ENCODE measurements at regions not wholly inside any gene's neighbourhood (a gene's known extent, or its start where the extent isn't known, plus 50 kb on each side); places are given as distances from the start of the nearest gene placed in this dataset.
"Not testable (repeated sequence)": the region's sequence is repeated elsewhere in the genome, so short reads cannot be mapped to it uniquely, and the experiment has no call there.

GRCh38 chr3:191078913-191079312 lies 120.1 kb upstream of the OSTN start:
- WGBS (ENCODE audit: extremely low coverage, insufficient coverage, insufficient read length), result no CpG with 5 or more reads among the region's 3 CpGs
- H3K4ac ChIP-seq (ENCODE audit: low read depth, low read length); H3K18ac ChIP-seq (ENCODE audit: low read length); H4K12ac ChIP-seq (ENCODE audit: low read depth, low read length); H4K8ac ChIP-seq (ENCODE audit: low read depth, low read length); H2AFZ ChIP-seq (ENCODE audit: insufficient read depth, low read length, poor library complexity); H2BK120ac ChIP-seq (ENCODE audit: insufficient read depth, low read length, poor library complexity); H3K36me3 ChIP-seq (ENCODE audit: control insufficient read depth in 1 of 2, insufficient read depth in 2 of 2, low read length in 2 of 2); H2BK5ac ChIP-seq (ENCODE audit: low read depth, low read length, poor library complexity); H2BK12ac ChIP-seq (ENCODE audit: low read length); H3K23ac ChIP-seq (ENCODE audit: low read length); H3K4me2 ChIP-seq (ENCODE audit: low read length); H3K14ac ChIP-seq (ENCODE audit: low read length); H3K79me1 ChIP-seq (ENCODE audit: low read length); H4K91ac ChIP-seq (ENCODE audit: low read depth, low read length); H3K79me2 ChIP-seq (ENCODE audit: control insufficient read depth, insufficient read depth, low read length, poor library complexity); H3K27me3 ChIP-seq (ENCODE audit: insufficient read depth, low read length); H3K27ac ChIP-seq (ENCODE audit: low read depth, low read length); H2AK5ac ChIP-seq (ENCODE audit: low read length); H3K4me3 ChIP-seq (ENCODE audit: low read depth, low read length); H3K9ac ChIP-seq (ENCODE audit: low read length); DNase-seq; H3K4me1 ChIP-seq (ENCODE audit: control insufficient read depth in 1 of 2, insufficient read depth in 2 of 2, low read length in 2 of 2); H3K9me3 ChIP-seq (ENCODE audit: insufficient read depth, low read depth, low read length): not testable (repeated sequence)

- WGBS (ENCODE audit: extremely low coverage, insufficient coverage, insufficient read length), result no CpG with 5 or more reads among the region's 2 CpGs
- no peaks in the 10 kb centered on the region for H3K36me3 ChIP-seq (ENCODE audit: control insufficient read depth in 1 of 2, insufficient read depth in 2 of 2, low read length in 2 of 2)
- H2BK12ac ChIP-seq (ENCODE audit: low read length), result no peak overlapping the region
- H2BK120ac ChIP-seq (ENCODE audit: insufficient read depth, low read length, poor library complexity), result no peak overlapping the region
- H2AK5ac ChIP-seq (ENCODE audit: low read length), result no peak overlapping the region
- H3K27ac ChIP-seq (ENCODE audit: low read depth, low read length), result no peak overlapping the region
- no peaks in the 10 kb centered on the region for H3K27me3 ChIP-seq (ENCODE audit: insufficient read depth, low read length)
- H3K79me2 ChIP-seq (ENCODE audit: control insufficient read depth, insufficient read depth, low read length, poor library complexity), result no peaks in the 10 kb centered on the region
- no peaks in the 10 kb centered on the region for H3K79me1 ChIP-seq (ENCODE audit: low read length)
- H3K4me2 ChIP-seq (ENCODE audit: low read length), result no peak overlapping the region
- no peak overlapping the region for H3K4me3 ChIP-seq (ENCODE audit: low read depth, low read length)
- no peak overlapping the region for H3K18ac ChIP-seq (ENCODE audit: low read length)
- no peak overlapping the region for H3K4ac ChIP-seq (ENCODE audit: low read depth, low read length)
- no peak overlapping the region for H4K8ac ChIP-seq (ENCODE audit: low read depth, low read length)
- no peak overlapping the region for H4K12ac ChIP-seq (ENCODE audit: low read depth, low read length)
- H3K23ac ChIP-seq (ENCODE audit: low read length), result peak overlapping the region; percentile 29
- no peak overlapping the region for H3K9ac ChIP-seq (ENCODE audit: low read length)
- no peak for DNase-seq
- no peak overlapping the region for H4K91ac ChIP-seq (ENCODE audit: low read depth, low read length)
- H3K9me3 ChIP-seq (ENCODE audit: insufficient read depth, low read depth, low read length), result peaks cover 5% of the 10 kb centered on the region
- no peak overlapping the region for H2AFZ ChIP-seq (ENCODE audit: insufficient read depth, low read length, poor library complexity)
- H2BK5ac ChIP-seq (ENCODE audit: low read depth, low read length, poor library complexity), result no peak overlapping the region
- no peaks in the 10 kb centered on the region for H3K4me1 ChIP-seq (ENCODE audit: control insufficient read depth in 1 of 2, insufficient read depth in 2 of 2, low read length in 2 of 2)
- H3K14ac ChIP-seq (ENCODE audit: low read length), result no peak overlapping the region
Observed at GRCh38 chr3:191076903-191077552, 122.0 kb upstream of the OSTN start.

DNA sequence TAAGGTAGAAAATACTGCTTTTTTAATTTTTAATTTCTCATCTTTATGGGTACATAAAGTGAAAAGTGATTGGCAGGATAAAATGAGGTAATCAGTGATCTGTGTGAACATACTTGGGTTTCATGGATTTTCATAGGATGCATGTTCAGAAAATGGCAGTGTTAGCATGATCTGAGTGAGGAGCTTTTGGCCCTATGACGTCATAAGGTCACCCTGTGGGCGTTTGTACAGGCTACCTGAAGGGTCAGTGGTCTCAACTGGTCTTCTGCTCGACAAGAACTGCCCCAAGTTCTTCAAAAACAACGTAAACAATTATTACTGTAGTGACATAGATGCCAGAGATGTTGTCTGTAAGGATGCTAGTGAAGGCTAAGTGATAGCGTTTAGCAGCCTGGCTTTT lies 124.5 kb upstream of the OSTN start:
- Histone ChIP-seq H3K4me1 (ENCODE audit: control insufficient read depth in 1 of 2, insufficient read depth in 2 of 2, low read length in 2 of 2) (no peaks in the 10 kb centered on the region), H3K79me2 (ENCODE audit: control insufficient read depth, insufficient read depth, low read length, poor library complexity) (no peaks in the 10 kb centered on the region), H3K4me2 (ENCODE audit: low read length) (no peak overlapping the region), H2BK120ac (ENCODE audit: insufficient read depth, low read length, poor library complexity) (no peak overlapping the region), H2BK5ac (ENCODE audit: low read depth, low read length, poor library complexity) (no peak overlapping the region), H3K9me3 (ENCODE audit: insufficient read depth, low read depth, low read length) (peaks cover 5% of the 10 kb centered on the region), H3K9ac (ENCODE audit: low read length) (no peak overlapping the region), H2AFZ (ENCODE audit: insufficient read depth, low read length, poor library complexity) (no peak overlapping the region), H3K23ac (ENCODE audit: low read length) (no peak overlapping the region), H2BK12ac (ENCODE audit: low read length) (no peak overlapping the region), H3K4ac (ENCODE audit: low read depth, low read length) (no peak overlapping the region), H4K91ac (ENCODE audit: low read depth, low read length) (no peak overlapping the region), H4K8ac (ENCODE audit: low read depth, low read length) (no peak overlapping the region), H3K27ac (ENCODE audit: low read depth, low read length) (no peak overlapping the region), H2AK5ac (ENCODE audit: low read length) (no peak overlapping the region), H3K14ac (ENCODE audit: low read length) (no peak overlapping the region), H3K36me3 (ENCODE audit: control insufficient read depth in 1 of 2, insufficient read depth in 2 of 2, low read length in 2 of 2) (no peaks in the 10 kb centered on the region), H3K4me3 (ENCODE audit: low read depth, low read length) (no peak overlapping the region), H3K79me1 (ENCODE audit: low read length) (no peaks in the 10 kb centered on the region), H4K12ac (ENCODE audit: low read depth, low read length) (no peak overlapping the region), H3K27me3 (ENCODE audit: insufficient read depth, low read length) (no peaks in the 10 kb centered on the region), H3K18ac (ENCODE audit: low read length) (no peak overlapping the region)
- WGBS (ENCODE audit: extremely low coverage, insufficient coverage, insufficient read length), result no CpG with 5 or more reads among the region's 5 CpGs
- no peak for DNase-seq

DNA sequence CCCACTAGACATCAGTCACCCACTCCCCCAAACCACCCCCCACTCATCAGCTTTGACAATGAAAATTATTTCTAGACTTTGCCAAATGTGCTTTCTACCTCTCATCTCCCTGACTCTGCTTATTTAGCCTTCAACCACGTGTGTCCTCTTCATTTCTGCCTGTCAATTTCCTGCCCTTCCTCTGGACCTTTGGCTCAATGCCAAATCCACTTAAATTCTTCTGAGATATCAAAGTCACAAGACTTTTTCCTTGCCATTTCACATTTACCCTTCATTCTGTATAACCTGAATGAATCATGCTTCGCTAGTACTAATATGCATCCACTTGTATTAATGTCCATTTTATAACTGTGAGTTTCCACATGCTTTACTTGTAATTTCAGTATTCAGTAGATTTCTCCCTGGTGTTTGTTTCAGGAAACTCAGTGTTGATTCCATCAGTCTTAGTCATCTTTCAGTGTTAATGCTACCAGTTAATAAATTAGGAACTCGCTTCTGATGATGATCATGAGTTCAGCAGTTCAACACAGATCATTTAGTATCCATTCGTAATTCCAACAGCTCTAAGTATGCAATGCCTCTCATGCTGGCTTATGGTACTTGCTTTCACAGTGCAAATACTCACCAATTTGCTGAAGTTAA lies 128.2 kb upstream of the OSTN start:
- Histone ChIP-seq H3K23ac (ENCODE audit: low read length) (no peak overlapping the region), H3K9me3 (ENCODE audit: insufficient read depth, low read depth, low read length) (no peaks in the 10 kb centered on the region), H3K18ac (ENCODE audit: low read length) (no peak overlapping the region), H4K8ac (ENCODE audit: low read depth, low read length) (no peak overlapping the region), H3K4me3 (ENCODE audit: low read depth, low read length) (no peak overlapping the region), H2BK5ac (ENCODE audit: low read depth, low read length, poor library complexity) (no peak overlapping the region), H3K4me1 (ENCODE audit: control insufficient read depth in 1 of 2, insufficient read depth in 2 of 2, low read length in 2 of 2) (no peaks in the 10 kb centered on the region), H2BK120ac (ENCODE audit: insufficient read depth, low read length, poor library complexity) (no peak overlapping the region), H3K4me2 (ENCODE audit: low read length) (no peak overlapping the region), H3K27ac (ENCODE audit: low read depth, low read length) (no peak overlapping the region), H3K36me3 (ENCODE audit: control insufficient read depth in 1 of 2, insufficient read depth in 2 of 2, low read length in 2 of 2) (no peaks in the 10 kb centered on the region), H3K9ac (ENCODE audit: low read length) (no peak overlapping the region), H2AFZ (ENCODE audit: insufficient read depth, low read length, poor library complexity) (no peak overlapping the region), H4K91ac (ENCODE audit: low read depth, low read length) (no peak overlapping the region), H3K14ac (ENCODE audit: low read length) (no peak overlapping the region), H4K12ac (ENCODE audit: low read depth, low read length) (no peak overlapping the region), H3K27me3 (ENCODE audit: insufficient read depth, low read length) (no peaks in the 10 kb centered on the region), H3K4ac (ENCODE audit: low read depth, low read length) (no peak overlapping the region), H3K79me2 (ENCODE audit: control insufficient read depth, insufficient read depth, low read length, poor library complexity) (no peaks in the 10 kb centered on the region), H2AK5ac (ENCODE audit: low read length) (no peak overlapping the region), H3K79me1 (ENCODE audit: low read length) (no peaks in the 10 kb centered on the region), H2BK12ac (ENCODE audit: low read length) (no peak overlapping the region)
- no peak for DNase-seq
- no CpG with 5 or more reads among the region's 4 CpGs for WGBS (ENCODE audit: extremely low coverage, insufficient coverage, insufficient read length)
